ENCODE measurements at regions not wholly inside any gene's neighbourhood (a gene's known extent, or its start where the extent isn't known, plus 50 kb on each side); places are given as distances from the start of the nearest gene placed in this dataset.

- Histone ChIP-seq H4K20me1 (ENCODE audit: insufficient read depth) (no peaks in the 10 kb centered on the region), H3K9me3 (ENCODE audit: insufficient read depth, low read depth) (no peaks in the 10 kb centered on the region), H3K9me2 (ENCODE audit: insufficient read depth) (no peaks in the 10 kb centered on the region), H3K27ac (no peak overlapping the region), H3F3A (ENCODE audit: insufficient read depth, low read depth) (no peaks in the 10 kb centered on the region), H2AFZ (no peak overlapping the region), H3K79me2 (ENCODE audit: low read depth) (no peaks in the 10 kb centered on the region), H3K27me3 (ENCODE audit: insufficient read depth, low read depth) (peaks cover 46% of the 10 kb centered on the region), H3K36me3 (ENCODE audit: low read depth) (no peaks in the 10 kb centered on the region), H3K4me3 (no peak overlapping the region), H3K4me1 (replicated peaks; ENCODE audit: insufficient read depth) (no peaks in the 10 kb centered on the region), H3K4me2 (no peak overlapping the region)
- ChIA-PET POLR2A (ENCODE audit: unreplicated experiment) (no interaction called here), CTCF (no interaction called here)
- BruUV-seq (replicated peaks): no TSS peak
- DNase-seq: no peak
- intact Hi-C loops (cut with micrococcal nuclease; ENCODE audit: unreplicated experiment): no loop called here
- TF ChIP-seq EZH2 (IDR thresholded peaks at IDR 0.05; ENCODE audit: low read depth) (no peak), CTCF (conservative IDR thresholded peaks at IDR 0.05) (no peak)
These were observed 175.8 kb upstream of the MAF start for GRCh38 chr16:79776243-79776847.

GRCh38 chr16:79772784-79773183 is 172.2 kb upstream of the MAF start:
- Histone ChIP-seq H3F3A (ENCODE audit: insufficient read depth, low read depth) (no peaks in the 10 kb centered on the region), H3K4me2 (no peak overlapping the region), H3K79me2 (ENCODE audit: low read depth) (no peaks in the 10 kb centered on the region), H3K4me3 (no peak overlapping the region), H3K9me2 (ENCODE audit: insufficient read depth) (no peaks in the 10 kb centered on the region), H2AFZ (no peak overlapping the region), H3K9me3 (ENCODE audit: insufficient read depth, low read depth) (no peaks in the 10 kb centered on the region), H4K20me1 (ENCODE audit: insufficient read depth) (no peaks in the 10 kb centered on the region), H3K36me3 (ENCODE audit: low read depth) (no peaks in the 10 kb centered on the region), H3K27me3 (ENCODE audit: insufficient read depth, low read depth) (peaks cover 56% of the 10 kb centered on the region), H3K27ac (no peak overlapping the region), H3K4me1 (replicated peaks; ENCODE audit: insufficient read depth) (no peaks in the 10 kb centered on the region)
- no peak for DNase-seq
- ChIA-PET POLR2A (ENCODE audit: unreplicated experiment) (no interaction called here), CTCF (no interaction called here)
- intact Hi-C loops (cut with micrococcal nuclease; ENCODE audit: unreplicated experiment): no loop called here
- BruUV-seq (replicated peaks): no TSS peak
- no peak for TF ChIP-seq CTCF (conservative IDR thresholded peaks at IDR 0.05)
- no peak for TF ChIP-seq EZH2 (IDR thresholded peaks at IDR 0.05; ENCODE audit: low read depth)

GRCh38 chr16:79772048-79772447 is 171.5 kb upstream of the MAF start:
- Histone ChIP-seq H3K4me2 (no peak overlapping the region), H3K4me3 (no peak overlapping the region), H3K36me3 (ENCODE audit: low read depth) (no peaks in the 10 kb centered on the region), H3K4me1 (replicated peaks; ENCODE audit: insufficient read depth) (no peaks in the 10 kb centered on the region), H3K27ac (no peak overlapping the region), H3K79me2 (ENCODE audit: low read depth) (no peaks in the 10 kb centered on the region), H2AFZ (no peak overlapping the region), H4K20me1 (ENCODE audit: insufficient read depth) (no peaks in the 10 kb centered on the region), H3K9me2 (ENCODE audit: insufficient read depth) (no peaks in the 10 kb centered on the region), H3F3A (ENCODE audit: insufficient read depth, low read depth) (no peaks in the 10 kb centered on the region), H3K27me3 (ENCODE audit: insufficient read depth, low read depth) (peaks cover 54% of the 10 kb centered on the region), H3K9me3 (ENCODE audit: insufficient read depth, low read depth) (no peaks in the 10 kb centered on the region)
- no TSS peak for BruUV-seq (replicated peaks)
- no peak for DNase-seq
- no peak for TF ChIP-seq CTCF (conservative IDR thresholded peaks at IDR 0.05)
- TF ChIP-seq EZH2 (IDR thresholded peaks at IDR 0.05; ENCODE audit: low read depth): no peak
- CTCF ChIA-PET: no interaction called here
- intact Hi-C loops (cut with micrococcal nuclease; ENCODE audit: unreplicated experiment): no loop called here
- POLR2A ChIA-PET (ENCODE audit: unreplicated experiment): no interaction called here

Data from PC-9 (cell line).